Memory B cell (primary cell): ENCODE measurements at regions not wholly inside any gene's neighbourhood (a gene's known extent, or its start where the extent isn't known, plus 50 kb on each side); places are given as distances from the start of the nearest gene placed in this dataset.
"Not testable (repeated sequence)": the region's sequence is repeated elsewhere in the genome, so short reads cannot be mapped to it uniquely, and the experiment has no call there.

Source experiments
- ATAC-seq: fragments of 150-1000 bp; cut with Tn5 transposase; 2 replicates; pipeline ENCODE4 v1.10.0; 2021; ENCODE audit warnings: low read depth, mild to moderate bottlenecking, moderate library complexity
- DNase-seq, 2 donors: peaks; one replicate each; pipeline ENCODE4 v3.0.0; 2022; ENCODE audit warnings: low spot score in 2 of 2
- H3K27ac Mint-ChIP-seq: one replicate; pipeline ENCODE4 v1.8.0; 2022; ENCODE audit warnings: mild to moderate bottlenecking, moderate library complexity, mixed read lengths
- H3K27me3 Mint-ChIP-seq: one replicate; pipeline ENCODE4 v1.8.0; 2022; ENCODE audit warnings: mixed read lengths
- H3K36me3 Mint-ChIP-seq: one replicate; pipeline ENCODE4 v1.8.0; 2022; ENCODE audit warnings: mild to moderate bottlenecking, mixed read lengths
- H3K4me1 Mint-ChIP-seq: one replicate; pipeline ENCODE4 v1.8.0; 2022; ENCODE audit warnings: mixed read lengths
- H3K4me3 Mint-ChIP-seq: one replicate; pipeline ENCODE4 v1.8.0; 2022; ENCODE audit warnings: mild to moderate bottlenecking, moderate library complexity, mixed read lengths
- H3K9me3 Mint-ChIP-seq: one replicate; pipeline ENCODE4 v1.8.0; 2022; ENCODE audit warnings: mixed read lengths

- Mint-ChIP-seq H3K27ac (no peak overlapping the region), H3K4me1 (peaks cover 6% of the 10 kb centered on the region), H3K27me3 (peaks cover 3% of the 10 kb centered on the region), H3K36me3 (no peaks in the 10 kb centered on the region), H3K9me3 (peaks cover under 1% of the 10 kb centered on the region), H3K4me3 (no peak overlapping the region)
- no peak for DNase-seq
- no peak for ATAC-seq
Measured at GRCh38 chr4:13783800-13784411, 156.4 kb upstream of the BOD1L1 start.

- Mint-ChIP-seq H3K9me3 (peaks cover 5% of the 10 kb centered on the region), H3K4me1 (no peaks in the 10 kb centered on the region), H3K27ac (no peak overlapping the region), H3K27me3 (peaks cover 13% of the 10 kb centered on the region), H3K36me3 (peaks cover 3% of the 10 kb centered on the region), H3K4me3 (no peak overlapping the region)
- no peak for ATAC-seq
- DNase-seq: no peak
Measured at GRCh38 chr4:13793020-13793710, 165.6 kb upstream of the BOD1L1 start.

GRCh38 chr4:13794819-13795565, 167.5 kb upstream of the BOD1L1 start:
- no peaks in the 10 kb centered on the region for H3K4me1 Mint-ChIP-seq
- H3K9me3 Mint-ChIP-seq: peaks cover 5% of the 10 kb centered on the region
- H3K27me3 Mint-ChIP-seq: peaks cover 13% of the 10 kb centered on the region
- no peak overlapping the region for H3K27ac Mint-ChIP-seq
- ATAC-seq (no peak), DNase-seq (no peak)
- no peak overlapping the region for H3K4me3 Mint-ChIP-seq
- peaks cover 3% of the 10 kb centered on the region for H3K36me3 Mint-ChIP-seq

GRCh38 chr4:13797061-13797460, 169.5 kb upstream of the BOD1L1 start:
- Mint-ChIP-seq H3K4me3 (no peak overlapping the region), H3K9me3 (peaks cover 3% of the 10 kb centered on the region), H3K36me3 (peaks cover 3% of the 10 kb centered on the region), H3K27me3 (peaks cover 13% of the 10 kb centered on the region), H3K4me1 (no peaks in the 10 kb centered on the region), H3K27ac (no peak overlapping the region)
- DNase-seq: no peak
- no peak for ATAC-seq

GRCh38 chr4:13815231-13815630, 187.7 kb upstream of the BOD1L1 start:
- Mint-ChIP-seq H3K4me3 (no peak overlapping the region), H3K4me1 (no peaks in the 10 kb centered on the region), H3K9me3 (no peaks in the 10 kb centered on the region), H3K27me3 (peaks cover 7% of the 10 kb centered on the region), H3K27ac (no peak overlapping the region), H3K36me3 (no peaks in the 10 kb centered on the region)
- ATAC-seq (no peak), DNase-seq (no peak)

- no peaks in the 10 kb centered on the region for H3K36me3 Mint-ChIP-seq
- H3K4me3 Mint-ChIP-seq: no peak overlapping the region
- H3K4me1 Mint-ChIP-seq: no peaks in the 10 kb centered on the region
- no peak for ATAC-seq
- no peak for DNase-seq
- peaks cover 7% of the 10 kb centered on the region for H3K27me3 Mint-ChIP-seq
- no peaks in the 10 kb centered on the region for H3K9me3 Mint-ChIP-seq
- no peak overlapping the region for H3K27ac Mint-ChIP-seq
Measured at GRCh38 chr4:13816472-13816871, 188.9 kb upstream of the BOD1L1 start.

GRCh38 chr4:13821522-13821921, 194.0 kb upstream of the BOD1L1 start:
- Mint-ChIP-seq H3K27ac (no peak overlapping the region), H3K36me3 (peaks cover 6% of the 10 kb centered on the region), H3K4me1 (peaks cover 2% of the 10 kb centered on the region), H3K27me3 (peaks cover 7% of the 10 kb centered on the region), H3K9me3 (peaks cover 15% of the 10 kb centered on the region), H3K4me3 (no peak overlapping the region)
- ATAC-seq: no peak
- DNase-seq: no peak

GRCh38 chr4:13825822-13826221, 198.3 kb upstream of the BOD1L1 start:
- ATAC-seq, H3K27ac Mint-ChIP-seq, H3K4me1 Mint-ChIP-seq, H3K27me3 Mint-ChIP-seq, H3K4me3 Mint-ChIP-seq, H3K36me3 Mint-ChIP-seq, DNase-seq: not testable (repeated sequence)
- peaks cover 15% of the 10 kb centered on the region for H3K9me3 Mint-ChIP-seq

- Mint-ChIP-seq H3K36me3 (peaks cover 3% of the 10 kb centered on the region), H3K4me3 (no peak overlapping the region), H3K9me3 (peaks cover 7% of the 10 kb centered on the region), H3K4me1 (peaks cover 8% of the 10 kb centered on the region), H3K27me3 (peaks cover 3% of the 10 kb centered on the region), H3K27ac (no peak overlapping the region)
- DNase-seq (no peak), ATAC-seq (no peak)
Measured at GRCh38 chr4:13829457-13829856, 201.9 kb upstream of the BOD1L1 start.

- peaks cover 3% of the 10 kb centered on the region for H3K27me3 Mint-ChIP-seq
- no peaks in the 10 kb centered on the region for H3K36me3 Mint-ChIP-seq
- peaks cover 8% of the 10 kb centered on the region for H3K4me1 Mint-ChIP-seq
- no peak overlapping the region for H3K27ac Mint-ChIP-seq
- DNase-seq (no peak), ATAC-seq (no peak)
- H3K4me3 Mint-ChIP-seq: no peak overlapping the region
- peaks cover 4% of the 10 kb centered on the region for H3K9me3 Mint-ChIP-seq
Measured at GRCh38 chr4:13830449-13830848, 202.9 kb upstream of the BOD1L1 start.

- H3K27me3 Mint-ChIP-seq: peaks cover 4% of the 10 kb centered on the region
- no peak overlapping the region for H3K4me3 Mint-ChIP-seq
- ATAC-seq (no peak), DNase-seq (no peak)
- no peaks in the 10 kb centered on the region for H3K36me3 Mint-ChIP-seq
- H3K27ac Mint-ChIP-seq: no peak overlapping the region
- no peaks in the 10 kb centered on the region for H3K9me3 Mint-ChIP-seq
- H3K4me1 Mint-ChIP-seq: peaks cover 6% of the 10 kb centered on the region
Measured at GRCh38 chr4:13833171-13833804, 205.8 kb upstream of the BOD1L1 start.

GRCh38 chr4:13836946-13837912, 209.7 kb upstream of the BOD1L1 start:
- H3K4me1 Mint-ChIP-seq: peaks cover 6% of the 10 kb centered on the region
- H3K27me3 Mint-ChIP-seq: peaks cover 9% of the 10 kb centered on the region
- H3K27ac Mint-ChIP-seq: no peak overlapping the region
- H3K4me3 Mint-ChIP-seq: no peak overlapping the region
- DNase-seq (no peak), ATAC-seq (no peak)
- H3K9me3 Mint-ChIP-seq: no peaks in the 10 kb centered on the region
- H3K36me3 Mint-ChIP-seq: no peaks in the 10 kb centered on the region

- ATAC-seq (no peak), DNase-seq (no peak)
- Mint-ChIP-seq H3K36me3 (no peaks in the 10 kb centered on the region), H3K27ac (no peak overlapping the region), H3K4me1 (no peaks in the 10 kb centered on the region), H3K27me3 (peaks cover 6% of the 10 kb centered on the region), H3K9me3 (no peaks in the 10 kb centered on the region), H3K4me3 (no peak overlapping the region)
Measured at GRCh38 chr4:13840502-13841190, 213.1 kb upstream of the BOD1L1 start.
